Keratinocyte (primary cell): ENCODE measurements at regions not wholly inside any gene's neighbourhood (a gene's known extent, or its start where the extent isn't known, plus 50 kb on each side); places are given as distances from the start of the nearest gene placed in this dataset.

Experiments
- DNase-seq: peaks from one replicate; pipeline ENCODE4 v3.0.0-alpha.2; 2011; ENCODE audit warnings: low read depth, missing footprints, low spot score
- FAIRE-seq: peaks from 2 replicates; lab custom pipeline; 2011; peaks lifted over from hg19 to GRCh38; lab: Jason Lieb, UNC
- H2AFZ ChIP-seq: 2 replicates; pipeline ENCODE4 v1.6.0; 2012; ENCODE audit warnings: low read length, control low read depth, inconsistent platforms; ENCODE audit not compliant: control insufficient read depth
- H3K27ac ChIP-seq: 2 replicates; pipeline ENCODE4 v1.5.1; 2011; ENCODE audit warnings: low read length; ENCODE audit not compliant: control insufficient read depth, insufficient read depth
- H3K27me3 ChIP-seq: 3 replicates; pipeline ENCODE4 v1.6.0; 2011; ENCODE audit warnings: low read length; ENCODE audit not compliant: control insufficient read depth, insufficient read depth; ENCODE audit errors: extremely low read depth
- H3K36me3 ChIP-seq, 2 experiments: 2 replicates in 1 of 2; 3 replicates in 1 of 2; pipeline ENCODE4 v1.5.1; 2011; ENCODE audit warnings: low read length in 2 of 2, mild to moderate bottlenecking in 1 of 2; ENCODE audit not compliant: control insufficient read depth in 2 of 2, insufficient read depth in 2 of 2; ENCODE audit errors: extremely low read depth in 1 of 2
- H3K4me1 ChIP-seq: 3 replicates; pipeline ENCODE4 v1.5.1; 2011; ENCODE audit warnings: low read length; ENCODE audit not compliant: control insufficient read depth, insufficient read depth; ENCODE audit errors: extremely low read depth
- H3K4me2 ChIP-seq: 3 replicates; pipeline ENCODE4 v1.6.0; 2011; ENCODE audit warnings: low read depth, low read length; ENCODE audit not compliant: control insufficient read depth, insufficient read depth; ENCODE audit errors: extremely low read depth
- H3K4me3 ChIP-seq, 3 experiments: fragments of 200-600 bp in 1 of 3; sonication (generic) in 1 of 3; 2 replicates in 2 of 3; 3 replicates in 1 of 3; pipeline ENCODE4 v1.5.1; 2011 to 2016; ENCODE audit warnings: low read length in 3 of 3, mild to moderate bottlenecking in 3 of 3, control low read depth in 2 of 3, inconsistent platforms in 1 of 3, low read depth in 1 of 3, mixed read lengths in 1 of 3, mixed run types in 1 of 3, moderate library complexity in 1 of 3; ENCODE audit not compliant: control insufficient read depth in 2 of 3, insufficient read depth in 2 of 3; ENCODE audit errors: extremely low read depth in 1 of 3
- H3K79me2 ChIP-seq: 2 replicates; pipeline ENCODE4 v1.6.0; 2012; ENCODE audit warnings: low read length; ENCODE audit not compliant: control insufficient read depth, insufficient read depth
- H3K9ac ChIP-seq: 3 replicates; pipeline ENCODE4 v1.6.0; 2011; ENCODE audit warnings: low read length; ENCODE audit not compliant: control insufficient read depth, insufficient read depth; ENCODE audit errors: extremely low read depth
- H3K9me1 ChIP-seq: 3 replicates; pipeline ENCODE4 v1.6.0; 2011; ENCODE audit warnings: low read length; ENCODE audit not compliant: control insufficient read depth, insufficient read depth; ENCODE audit errors: extremely low read depth
- H3K9me3 ChIP-seq: 2 replicates; pipeline ENCODE4 v1.5.1; 2012; ENCODE audit warnings: low read depth, low read length; ENCODE audit not compliant: control insufficient read depth
- H4K20me1 ChIP-seq: 3 replicates; pipeline ENCODE4 v1.6.0; 2011; ENCODE audit warnings: low read length; ENCODE audit not compliant: control insufficient read depth, insufficient read depth; ENCODE audit errors: extremely low read depth
- EZH2 ChIP-seq: IDR thresholded peaks from one replicate; pipeline ENCODE4 v1.6.1; 2012; ENCODE audit warnings: inconsistent platforms, mild to moderate bottlenecking, low read length, moderate library complexity
- dilution Hi-C: fragments of 300-500 bp; cut with MboI; formaldehyde crosslinking; loops from one replicate; pipeline ENCODE4 v1.7.0; 2020; ENCODE audit warnings: low sequenced_read_pairs; ENCODE audit not compliant: extremely low pct_ligation_motif_present
- TF ChIP-seq, protein P1 (sequence below), 3 experiments: IDR thresholded peaks in 1 of 3; conservative IDR thresholded peaks in 1 of 3; optimal IDR thresholded peaks in 1 of 3; 2 replicates in 2 of 3; 3 replicates in 1 of 3; pipeline versions ENCODE3 to v1.5.1; 2011; ENCODE audit warnings: low read length in 3 of 3, mild to moderate bottlenecking in 3 of 3, moderate library complexity in 2 of 3, control low read depth in 1 of 3, inconsistent platforms in 1 of 3; ENCODE audit not compliant: insufficient read depth in 2 of 3; ENCODE audit errors: extremely low read depth in 1 of 3

DNA sequence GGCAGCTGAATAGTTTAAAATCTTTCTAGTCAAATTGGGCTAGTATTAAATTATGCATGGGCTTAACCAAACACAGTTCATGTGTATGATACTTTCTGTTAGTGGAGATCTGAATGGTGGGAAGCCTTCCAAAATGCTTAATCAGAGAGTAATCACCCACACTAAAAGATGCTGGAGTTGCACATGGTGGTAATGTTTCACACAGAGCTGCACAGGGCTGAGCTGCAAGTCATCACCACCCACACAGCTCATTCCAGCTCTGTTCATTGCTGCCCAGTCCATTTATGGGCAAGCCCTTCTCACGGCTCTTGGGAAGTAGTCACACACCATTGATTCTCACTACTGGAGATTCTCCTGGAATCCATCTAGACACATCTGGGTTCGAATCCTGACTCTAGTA, 351.5 kb upstream of the KCNN2 start:
- Histone ChIP-seq H2AFZ (no peak overlapping the region), H4K20me1 (no peaks in the 10 kb centered on the region), H3K4me2 (no peak overlapping the region), H3K9ac (no peak overlapping the region), H3K36me3 (no peaks in the 10 kb centered on the region), H3K9me3 (no peaks in the 10 kb centered on the region), H3K27ac (no peak overlapping the region), H3K27me3 (no peaks in the 10 kb centered on the region), H3K4me1 (no peaks in the 10 kb centered on the region), H3K4me3 (no peak overlapping the region), H3K79me2 (no peaks in the 10 kb centered on the region), H3K9me1 (no peaks in the 10 kb centered on the region)
- DNase-seq (no peak), FAIRE-seq (no peak)
- dilution Hi-C loops = no loop called here
- TF ChIP-seq, protein P1, sequence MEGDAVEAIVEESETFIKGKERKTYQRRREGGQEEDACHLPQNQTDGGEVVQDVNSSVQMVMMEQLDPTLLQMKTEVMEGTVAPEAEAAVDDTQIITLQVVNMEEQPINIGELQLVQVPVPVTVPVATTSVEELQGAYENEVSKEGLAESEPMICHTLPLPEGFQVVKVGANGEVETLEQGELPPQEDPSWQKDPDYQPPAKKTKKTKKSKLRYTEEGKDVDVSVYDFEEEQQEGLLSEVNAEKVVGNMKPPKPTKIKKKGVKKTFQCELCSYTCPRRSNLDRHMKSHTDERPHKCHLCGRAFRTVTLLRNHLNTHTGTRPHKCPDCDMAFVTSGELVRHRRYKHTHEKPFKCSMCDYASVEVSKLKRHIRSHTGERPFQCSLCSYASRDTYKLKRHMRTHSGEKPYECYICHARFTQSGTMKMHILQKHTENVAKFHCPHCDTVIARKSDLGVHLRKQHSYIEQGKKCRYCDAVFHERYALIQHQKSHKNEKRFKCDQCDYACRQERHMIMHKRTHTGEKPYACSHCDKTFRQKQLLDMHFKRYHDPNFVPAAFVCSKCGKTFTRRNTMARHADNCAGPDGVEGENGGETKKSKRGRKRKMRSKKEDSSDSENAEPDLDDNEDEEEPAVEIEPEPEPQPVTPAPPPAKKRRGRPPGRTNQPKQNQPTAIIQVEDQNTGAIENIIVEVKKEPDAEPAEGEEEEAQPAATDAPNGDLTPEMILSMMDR (optimal IDR thresholded peaks at IDR 0.05 in 1 of 3, IDR thresholded peaks at IDR 0.05 in 1 of 3, conservative IDR thresholded peaks at IDR 0.05 in 1 of 3; ENCODE audit: extremely low read depth in 1 of 3, insufficient read depth in 2 of 3, low read length in 3 of 3) = no peak
- no peak for TF ChIP-seq EZH2

DNA sequence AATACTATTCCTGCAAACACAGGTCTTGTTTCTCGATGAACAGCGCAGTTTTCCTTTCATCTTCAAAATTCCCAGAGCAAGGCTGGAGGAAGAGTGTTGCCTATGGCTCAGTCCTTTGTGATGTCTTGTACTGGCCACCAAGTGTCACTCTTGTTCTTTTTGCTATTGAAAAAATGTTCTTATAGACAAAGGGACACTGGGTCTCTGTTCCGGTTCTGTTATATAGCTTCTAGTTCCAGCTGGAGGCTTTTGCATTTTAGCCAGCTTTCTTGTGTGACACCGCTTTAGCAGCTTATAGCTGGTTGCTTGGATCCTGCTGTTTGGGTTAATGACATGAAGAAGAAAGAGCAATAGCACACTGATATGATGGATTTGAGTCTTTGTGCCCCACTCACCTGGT, 343.7 kb upstream of the KCNN2 start:
- Histone ChIP-seq H3K79me2 (no peaks in the 10 kb centered on the region), H3K9me3 (no peaks in the 10 kb centered on the region), H3K4me3 (no peak overlapping the region), H3K9ac (no peak overlapping the region), H3K4me2 (no peak overlapping the region), H3K9me1 (no peaks in the 10 kb centered on the region), H3K4me1 (no peaks in the 10 kb centered on the region), H3K27ac (no peak overlapping the region), H3K36me3 (no peaks in the 10 kb centered on the region), H2AFZ (no peak overlapping the region), H3K27me3 (no peaks in the 10 kb centered on the region), H4K20me1 (no peaks in the 10 kb centered on the region)
- TF ChIP-seq EZH2 = no peak
- TF ChIP-seq, protein P1 (optimal IDR thresholded peaks at IDR 0.05 in 1 of 3, IDR thresholded peaks at IDR 0.05 in 1 of 3, conservative IDR thresholded peaks at IDR 0.05 in 1 of 3; ENCODE audit: extremely low read depth in 1 of 3, insufficient read depth in 2 of 3, low read length in 3 of 3) = no peak
- no peak for DNase-seq
- FAIRE-seq = no peak
- dilution Hi-C loops = no loop called here
